VCaP (cell line): ENCODE measurements at regions not wholly inside any gene's neighbourhood (a gene's known extent, or its start where the extent isn't known, plus 50 kb on each side); places are given as distances from the start of the nearest gene placed in this dataset.

Experiments used
- H3K27ac ChIP-seq: fragments of 450-650 bp; 2 replicates; pipeline ENCODE4 v1.5.1; 2017
- TF ChIP-seq, protein P1 (sequence below): fragments of 450-650 bp; conservative IDR thresholded peaks from 2 replicates; pipeline ENCODE4 v1.5.1; 2017; ENCODE audit warnings: mild to moderate bottlenecking, moderate library complexity

DNA sequence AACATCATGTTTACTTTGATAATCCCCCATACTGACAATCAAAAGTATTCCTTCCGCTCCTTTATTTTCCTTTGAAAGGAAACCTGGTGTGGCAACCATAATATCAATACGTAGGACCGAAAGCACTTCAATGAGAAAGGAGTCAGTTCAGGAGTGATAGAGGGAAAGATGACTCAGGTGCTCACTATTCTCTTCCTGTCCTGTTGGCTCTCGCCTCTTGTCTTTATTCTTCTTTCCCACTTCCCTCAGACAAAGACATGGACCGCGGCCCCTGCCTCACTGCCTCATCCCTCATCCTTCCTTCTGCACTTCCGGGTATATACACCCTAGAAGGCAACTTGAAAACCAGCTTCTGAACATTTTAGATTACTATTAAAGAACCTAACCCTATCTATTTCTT lies 49.8 kb upstream of the TNIP3 start:
- TF ChIP-seq, protein P1, sequence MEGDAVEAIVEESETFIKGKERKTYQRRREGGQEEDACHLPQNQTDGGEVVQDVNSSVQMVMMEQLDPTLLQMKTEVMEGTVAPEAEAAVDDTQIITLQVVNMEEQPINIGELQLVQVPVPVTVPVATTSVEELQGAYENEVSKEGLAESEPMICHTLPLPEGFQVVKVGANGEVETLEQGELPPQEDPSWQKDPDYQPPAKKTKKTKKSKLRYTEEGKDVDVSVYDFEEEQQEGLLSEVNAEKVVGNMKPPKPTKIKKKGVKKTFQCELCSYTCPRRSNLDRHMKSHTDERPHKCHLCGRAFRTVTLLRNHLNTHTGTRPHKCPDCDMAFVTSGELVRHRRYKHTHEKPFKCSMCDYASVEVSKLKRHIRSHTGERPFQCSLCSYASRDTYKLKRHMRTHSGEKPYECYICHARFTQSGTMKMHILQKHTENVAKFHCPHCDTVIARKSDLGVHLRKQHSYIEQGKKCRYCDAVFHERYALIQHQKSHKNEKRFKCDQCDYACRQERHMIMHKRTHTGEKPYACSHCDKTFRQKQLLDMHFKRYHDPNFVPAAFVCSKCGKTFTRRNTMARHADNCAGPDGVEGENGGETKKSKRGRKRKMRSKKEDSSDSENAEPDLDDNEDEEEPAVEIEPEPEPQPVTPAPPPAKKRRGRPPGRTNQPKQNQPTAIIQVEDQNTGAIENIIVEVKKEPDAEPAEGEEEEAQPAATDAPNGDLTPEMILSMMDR = no peak
- H3K27ac ChIP-seq = no peak overlapping the region
